ENCODE measurements at regions not wholly inside any gene's neighbourhood (a gene's known extent, or its start where the extent isn't known, plus 50 kb on each side); places are given as distances from the start of the nearest gene placed in this dataset.

- DNase-seq (ENCODE audit: insufficient read length, low spot score) (no peak), FAIRE-seq (no peak)
Measured at GRCh38 chr17:49916854-49917515, 52.0 kb upstream of the DLX4 start.

DNA sequence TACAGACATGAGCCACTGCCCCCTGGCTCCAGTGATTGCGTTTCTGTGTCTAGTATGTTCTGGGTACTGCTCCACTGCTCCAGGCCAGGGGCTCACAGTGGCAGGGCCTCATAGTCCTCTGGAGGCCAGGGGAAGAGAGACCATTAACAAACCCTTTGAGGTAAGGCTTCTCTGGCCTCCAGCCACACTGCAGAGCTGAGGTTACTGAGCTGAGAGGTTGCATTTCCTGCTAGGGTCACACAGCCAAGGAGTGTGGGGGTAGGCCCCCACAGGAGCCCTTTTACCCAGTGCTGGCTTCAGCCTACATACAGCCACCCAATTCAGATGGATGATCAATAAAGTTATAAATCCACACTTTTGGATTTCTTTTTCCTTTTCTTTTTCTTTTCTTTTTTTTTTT, 50.4 kb upstream of the DLX4 start:
- DNase-seq (ENCODE audit: insufficient read length, low spot score) (no peak), FAIRE-seq (no peak)

All from HTR-8/SVneo (cell line).